ENCODE measurements at regions not wholly inside any gene's neighbourhood (a gene's known extent, or its start where the extent isn't known, plus 50 kb on each side); places are given as distances from the start of the nearest gene placed in this dataset.
A peak's percentile ranks its signal among the peaks of the same experiment; 100 is the strongest.
"Not testable (repeated sequence)": the region's sequence is repeated elsewhere in the genome, so short reads cannot be mapped to it uniquely, and the experiment has no call there.

- DNase-seq (ENCODE audit: low spot score), result no peak
Observed at GRCh38 chr4:155444721-155445120, 68.0 kb upstream of the MAP9 start.

- peak; percentile 42 for DNase-seq (ENCODE audit: low spot score)
Observed at GRCh38 chr4:155442267-155443105, 65.7 kb upstream of the MAP9 start.

GRCh38 chr4:155441475-155441874, 64.7 kb upstream of the MAP9 start:
- no peak for DNase-seq (ENCODE audit: low spot score)

GRCh38 chr4:155439760-155440159, 63.0 kb upstream of the MAP9 start:
- DNase-seq (ENCODE audit: low spot score), result not testable (repeated sequence)

- DNase-seq (ENCODE audit: low spot score), result no peak
Observed at GRCh38 chr4:155434904-155435303, 58.1 kb upstream of the MAP9 start.

GRCh38 chr4:155434366-155434765, 57.6 kb upstream of the MAP9 start:
- no peak for DNase-seq (ENCODE audit: low spot score)

GRCh38 chr4:155433636-155434360, 57.0 kb upstream of the MAP9 start:
- DNase-seq (ENCODE audit: low spot score), result no peak

- DNase-seq (ENCODE audit: low spot score), result no peak
Observed at GRCh38 chr4:155430895-155431795, 54.4 kb upstream of the MAP9 start.

- DNase-seq (ENCODE audit: low spot score), result no peak
Observed at GRCh38 chr4:155428128-155428527, 51.4 kb upstream of the MAP9 start.

GRCh38 chr4:155426953-155427352, 50.2 kb upstream of the MAP9 start:
- no peak for DNase-seq (ENCODE audit: low spot score)

Measured in hematopoietic multipotent progenitor cell treated with erythropoietin and hydrocortisone succinate and interleukin-3 and kit ligand, for 17 days (in vitro differentiated cells).